ENCODE measurements at regions not wholly inside any gene's neighbourhood (a gene's known extent, or its start where the extent isn't known, plus 50 kb on each side); places are given as distances from the start of the nearest gene placed in this dataset.

DNA sequence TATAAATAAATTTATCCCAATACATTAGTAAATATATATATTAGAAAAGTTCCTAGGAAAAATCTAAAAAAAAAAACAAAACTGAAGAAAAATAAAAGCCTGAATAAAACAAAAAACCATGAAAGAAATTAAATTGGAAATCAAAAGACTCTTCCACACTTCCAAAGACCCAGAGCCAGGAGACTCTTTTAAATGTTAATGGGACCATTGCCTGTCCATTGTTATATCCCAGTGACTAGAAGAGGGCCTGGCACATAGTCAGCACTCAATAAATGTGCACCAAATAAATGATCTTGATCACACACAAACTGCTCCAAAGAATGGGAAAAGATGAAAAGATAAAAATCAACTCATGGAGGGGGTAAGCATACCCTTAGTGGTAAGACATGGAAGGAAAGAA, 51.3 kb upstream of the CLDN18 start:
- Mint-ChIP-seq H3K4me3 (no peak overlapping the region), H3K36me3 (ENCODE audit: low read depth) (no peaks in the 10 kb centered on the region), H3K9me3 (peaks cover 16% of the 10 kb centered on the region), H3K27me3 (ENCODE audit: insufficient read depth) (peaks cover 6% of the 10 kb centered on the region), H3K4me1 (peaks cover 3% of the 10 kb centered on the region), H3K27ac (no peak overlapping the region)
- Histone ChIP-seq H3K9me3 (ENCODE audit: control insufficient read depth, low read length) (peaks cover 23% of the 10 kb centered on the region), H3K4me1 (ENCODE audit: control insufficient read depth, insufficient read depth, low read length) (no peaks in the 10 kb centered on the region), H3K27me3 (ENCODE audit: control insufficient read depth, insufficient read depth, low read length, poor library complexity, severe bottlenecking) (no peaks in the 10 kb centered on the region), H3K36me3 (ENCODE audit: control insufficient read depth, insufficient read depth, low read length) (no peaks in the 10 kb centered on the region), H3K4me3 (ENCODE audit: low read length) (no peak overlapping the region), H3K9ac (ENCODE audit: extremely low read depth, low read length, poor library complexity, severe bottlenecking) (no peak overlapping the region), H3K27ac (ENCODE audit: low read depth, low read length) (no peak overlapping the region)
- TF ChIP-seq CTCF (conservative IDR thresholded peaks at IDR 0.05), result no peak
- no peak for DNase-seq
